GM12873 (cell line): ENCODE measurements at regions not wholly inside any gene's neighbourhood (a gene's known extent, or its start where the extent isn't known, plus 50 kb on each side); places are given as distances from the start of the nearest gene placed in this dataset.

Experiments used
- CTCF ChIP-seq: IDR thresholded peaks from 2 replicates; pipeline ENCODE4 v1.5.1; 2012; ENCODE audit warnings: low read depth, mild to moderate bottlenecking, moderate library complexity, low read length, control low read depth; ENCODE audit not compliant: insufficient read depth; ENCODE audit errors: missing control alignments

- TF ChIP-seq CTCF, result no peak
Measured at GRCh38 chr6:25107218-25107617, 171.5 kb upstream of the RIPOR2 start.

- no peak for TF ChIP-seq CTCF
Measured at GRCh38 chr6:25111782-25112181, 167.4 kb upstream of the CARMIL1 start.

- TF ChIP-seq CTCF, result no peak
Measured at GRCh38 chr6:25112322-25112773, 166.8 kb upstream of the CARMIL1 start.

GRCh38 chr6:25113436-25113835, 165.7 kb upstream of the CARMIL1 start:
- TF ChIP-seq CTCF, result no peak

- TF ChIP-seq CTCF, result no peak
Measured at GRCh38 chr6:25118038-25118437, 161.1 kb upstream of the CARMIL1 start.

- no peak for TF ChIP-seq CTCF
Measured at GRCh38 chr6:25121186-25121585, 158.0 kb upstream of the CARMIL1 start.

GRCh38 chr6:25122001-25122400, 157.2 kb upstream of the CARMIL1 start:
- no peak for TF ChIP-seq CTCF
